ENCODE measurements at regions not wholly inside any gene's neighbourhood (a gene's known extent, or its start where the extent isn't known, plus 50 kb on each side); places are given as distances from the start of the nearest gene placed in this dataset.

- no peaks in the 10 kb centered on the region for H3K36me3 Mint-ChIP-seq (ENCODE audit: insufficient read depth)
Measured at GRCh38 chr2:149732001-149732685, 144.6 kb upstream of the MMADHC start.

GRCh38 chr2:149731079-149731478, 143.5 kb upstream of the MMADHC start:
- Mint-ChIP-seq H3K36me3 (ENCODE audit: insufficient read depth) (no peaks in the 10 kb centered on the region), H3K4me1 (no peaks in the 10 kb centered on the region), H3K27ac (ENCODE audit: low read depth) (no peak overlapping the region), H3K27me3 (peaks cover 10% of the 10 kb centered on the region), H3K9me3 (no peaks in the 10 kb centered on the region), H3K4me3 (no peak overlapping the region)
- ATAC-seq (replicated peaks; ENCODE audit: extremely low read depth, poor library complexity, severe bottlenecking) (no peak), DNase-seq (ENCODE audit: low spot score in 2 of 2) (no peak)

More at GRCh38 chr2:149732001-149732685, 144.6 kb upstream of the MMADHC start:
- Mint-ChIP-seq H3K4me1 (no peaks in the 10 kb centered on the region), H3K27me3 (peaks cover 10% of the 10 kb centered on the region), H3K9me3 (no peaks in the 10 kb centered on the region), H3K27ac (ENCODE audit: low read depth) (no peak overlapping the region), H3K4me3 (no peak overlapping the region)
- DNase-seq (ENCODE audit: low spot score in 2 of 2), result no peak
- no peak for ATAC-seq (replicated peaks; ENCODE audit: extremely low read depth, poor library complexity, severe bottlenecking)

GRCh38 chr2:149729586-149729985, 142.0 kb upstream of the MMADHC start:
- H3K27ac Mint-ChIP-seq (ENCODE audit: low read depth), result no peak overlapping the region
- ATAC-seq (replicated peaks; ENCODE audit: extremely low read depth, poor library complexity, severe bottlenecking) (no peak), DNase-seq (ENCODE audit: low spot score in 2 of 2) (no peak)
- H3K36me3 Mint-ChIP-seq (ENCODE audit: insufficient read depth), result no peaks in the 10 kb centered on the region
- H3K4me3 Mint-ChIP-seq, result no peak overlapping the region
- H3K9me3 Mint-ChIP-seq, result no peaks in the 10 kb centered on the region
- H3K4me1 Mint-ChIP-seq, result no peaks in the 10 kb centered on the region
- H3K27me3 Mint-ChIP-seq, result peaks cover 10% of the 10 kb centered on the region

GRCh38 chr2:149727927-149728326, 140.4 kb upstream of the MMADHC start:
- DNase-seq (ENCODE audit: low spot score in 2 of 2), result no peak
- Mint-ChIP-seq H3K9me3 (peaks cover 2% of the 10 kb centered on the region), H3K27ac (ENCODE audit: low read depth) (no peak overlapping the region), H3K27me3 (peaks cover 10% of the 10 kb centered on the region), H3K4me3 (no peak overlapping the region), H3K4me1 (no peaks in the 10 kb centered on the region), H3K36me3 (ENCODE audit: insufficient read depth) (no peaks in the 10 kb centered on the region)
- no peak for ATAC-seq (replicated peaks; ENCODE audit: extremely low read depth, poor library complexity, severe bottlenecking)

GRCh38 chr2:149725234-149725633, 137.7 kb upstream of the MMADHC start:
- peaks cover 8% of the 10 kb centered on the region for H3K9me3 Mint-ChIP-seq
- H3K27me3 Mint-ChIP-seq, result peaks cover 10% of the 10 kb centered on the region
- DNase-seq (ENCODE audit: low spot score in 2 of 2), result no peak
- no peak overlapping the region for H3K27ac Mint-ChIP-seq (ENCODE audit: low read depth)
- H3K4me1 Mint-ChIP-seq, result no peaks in the 10 kb centered on the region
- H3K36me3 Mint-ChIP-seq (ENCODE audit: insufficient read depth), result no peaks in the 10 kb centered on the region
- no peak overlapping the region for H3K4me3 Mint-ChIP-seq
- no peak for ATAC-seq (replicated peaks; ENCODE audit: extremely low read depth, poor library complexity, severe bottlenecking)

GRCh38 chr2:149724091-149724490, 136.5 kb upstream of the MMADHC start:
- Mint-ChIP-seq H3K4me3 (no peak overlapping the region), H3K4me1 (no peaks in the 10 kb centered on the region), H3K36me3 (ENCODE audit: insufficient read depth) (no peaks in the 10 kb centered on the region), H3K9me3 (peaks cover 8% of the 10 kb centered on the region), H3K27ac (ENCODE audit: low read depth) (no peak overlapping the region), H3K27me3 (peaks cover 10% of the 10 kb centered on the region)
- ATAC-seq (replicated peaks; ENCODE audit: extremely low read depth, poor library complexity, severe bottlenecking) (no peak), DNase-seq (ENCODE audit: low spot score in 2 of 2) (no peak)

- Mint-ChIP-seq H3K36me3 (ENCODE audit: insufficient read depth) (no peaks in the 10 kb centered on the region), H3K9me3 (peaks cover 8% of the 10 kb centered on the region), H3K4me1 (no peaks in the 10 kb centered on the region), H3K27me3 (no peaks in the 10 kb centered on the region), H3K4me3 (no peak overlapping the region), H3K27ac (ENCODE audit: low read depth) (no peak overlapping the region)
- ATAC-seq (replicated peaks; ENCODE audit: extremely low read depth, poor library complexity, severe bottlenecking), result no peak
- DNase-seq (ENCODE audit: low spot score in 2 of 2), result no peak
Measured at GRCh38 chr2:149720615-149721014, 133.0 kb upstream of the MMADHC start.

- no peak overlapping the region for H3K4me3 Mint-ChIP-seq
Measured at GRCh38 chr2:149719695-149720094, 132.1 kb upstream of the MMADHC start.

GRCh38 chr2:149716687-149717086, 129.1 kb upstream of the MMADHC start:
- no peak overlapping the region for H3K4me3 Mint-ChIP-seq
- ATAC-seq (replicated peaks; ENCODE audit: extremely low read depth, poor library complexity, severe bottlenecking) (no peak), DNase-seq (ENCODE audit: low spot score in 2 of 2) (no peak)
- no peaks in the 10 kb centered on the region for H3K9me3 Mint-ChIP-seq
- no peaks in the 10 kb centered on the region for H3K4me1 Mint-ChIP-seq
- H3K27me3 Mint-ChIP-seq, result no peaks in the 10 kb centered on the region
- no peak overlapping the region for H3K27ac Mint-ChIP-seq (ENCODE audit: low read depth)
- H3K36me3 Mint-ChIP-seq (ENCODE audit: insufficient read depth), result peaks cover 2% of the 10 kb centered on the region

More at GRCh38 chr2:149719695-149720094, 132.1 kb upstream of the MMADHC start:
- DNase-seq (ENCODE audit: low spot score in 2 of 2) (no peak), ATAC-seq (replicated peaks; ENCODE audit: extremely low read depth, poor library complexity, severe bottlenecking) (no peak)
- no peaks in the 10 kb centered on the region for H3K36me3 Mint-ChIP-seq (ENCODE audit: insufficient read depth)
- peaks cover 8% of the 10 kb centered on the region for H3K9me3 Mint-ChIP-seq
- no peak overlapping the region for H3K27ac Mint-ChIP-seq (ENCODE audit: low read depth)
- H3K27me3 Mint-ChIP-seq, result no peaks in the 10 kb centered on the region
- no peaks in the 10 kb centered on the region for H3K4me1 Mint-ChIP-seq

GRCh38 chr2:149715894-149716293, 128.3 kb upstream of the MMADHC start:
- H3K4me1 Mint-ChIP-seq, result no peaks in the 10 kb centered on the region
- ATAC-seq (replicated peaks; ENCODE audit: extremely low read depth, poor library complexity, severe bottlenecking), result no peak
- no peak for DNase-seq (ENCODE audit: low spot score in 2 of 2)
- peaks cover 2% of the 10 kb centered on the region for H3K36me3 Mint-ChIP-seq (ENCODE audit: insufficient read depth)
- H3K27me3 Mint-ChIP-seq, result no peaks in the 10 kb centered on the region
- no peak overlapping the region for H3K27ac Mint-ChIP-seq (ENCODE audit: low read depth)
- H3K9me3 Mint-ChIP-seq, result no peaks in the 10 kb centered on the region
- H3K4me3 Mint-ChIP-seq, result no peak overlapping the region

GRCh38 chr2:149715005-149715592, 127.5 kb upstream of the MMADHC start:
- ATAC-seq (replicated peaks; ENCODE audit: extremely low read depth, poor library complexity, severe bottlenecking) (no peak), DNase-seq (ENCODE audit: low spot score in 2 of 2) (no peak)
- H3K4me3 Mint-ChIP-seq, result no peak overlapping the region
- no peaks in the 10 kb centered on the region for H3K9me3 Mint-ChIP-seq
- H3K4me1 Mint-ChIP-seq, result no peaks in the 10 kb centered on the region
- no peak overlapping the region for H3K27ac Mint-ChIP-seq (ENCODE audit: low read depth)
- H3K36me3 Mint-ChIP-seq (ENCODE audit: insufficient read depth), result peaks cover 2% of the 10 kb centered on the region
- no peaks in the 10 kb centered on the region for H3K27me3 Mint-ChIP-seq

- no peaks in the 10 kb centered on the region for H3K9me3 Mint-ChIP-seq
- H3K4me3 Mint-ChIP-seq, result no peak overlapping the region
- no peak overlapping the region for H3K27ac Mint-ChIP-seq (ENCODE audit: low read depth)
- no peak for ATAC-seq (replicated peaks; ENCODE audit: extremely low read depth, poor library complexity, severe bottlenecking)
- DNase-seq (ENCODE audit: low spot score in 2 of 2), result no peak
- H3K27me3 Mint-ChIP-seq, result no peaks in the 10 kb centered on the region
- peaks cover 2% of the 10 kb centered on the region for H3K36me3 Mint-ChIP-seq (ENCODE audit: insufficient read depth)
- no peaks in the 10 kb centered on the region for H3K4me1 Mint-ChIP-seq
Measured at GRCh38 chr2:149709496-149710263, 122.1 kb upstream of the MMADHC start.

- Mint-ChIP-seq H3K4me1 (no peaks in the 10 kb centered on the region), H3K27ac (ENCODE audit: low read depth) (no peak overlapping the region), H3K4me3 (no peak overlapping the region), H3K9me3 (no peaks in the 10 kb centered on the region), H3K27me3 (no peaks in the 10 kb centered on the region), H3K36me3 (ENCODE audit: insufficient read depth) (no peaks in the 10 kb centered on the region)
- ATAC-seq (replicated peaks; ENCODE audit: extremely low read depth, poor library complexity, severe bottlenecking), result no peak
- DNase-seq (ENCODE audit: low spot score in 2 of 2), result no peak
Measured at GRCh38 chr2:149703281-149703680, 115.7 kb upstream of the MMADHC start.
